HEK293 (cell line): ENCODE measurements at regions not wholly inside any gene's neighbourhood (a gene's known extent, or its start where the extent isn't known, plus 50 kb on each side); places are given as distances from the start of the nearest gene placed in this dataset.

ENCODE experiments used
- EGR2 ChIP-seq: fragments of 450-650 bp; formaldehyde crosslinking; IDR thresholded peaks from 2 replicates; pipeline ENCODE4 v1.5.1; 2016; ENCODE audit warnings: low read depth, missing biosample characterization, missing genetic modification characterization
- ZNF311 ChIP-seq: fragments of 450-650 bp; formaldehyde crosslinking; IDR thresholded peaks from 2 replicates; pipeline ENCODE4 v1.5.1; 2017; ENCODE audit warnings: missing biosample characterization, missing genetic modification characterization, borderline replicate concordance

DNA sequence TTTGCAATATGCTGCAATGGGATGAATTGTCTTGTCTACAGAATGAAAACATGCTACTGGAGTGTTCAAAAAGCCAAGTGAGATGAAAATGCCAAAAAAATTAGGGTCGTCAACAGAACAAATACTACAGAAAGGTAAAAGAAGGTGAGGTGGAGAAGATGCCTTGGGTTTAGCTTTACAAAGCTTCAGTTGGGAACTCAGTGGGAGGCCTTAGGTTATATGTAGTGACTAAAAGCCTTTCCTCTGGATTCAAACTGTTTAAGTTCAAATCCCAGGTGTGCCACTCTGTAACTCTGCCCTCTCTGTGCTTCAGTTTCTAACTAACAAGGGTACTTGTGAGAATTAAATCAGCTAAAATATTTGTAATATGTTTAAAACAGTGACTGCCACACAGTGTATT, 84.9 kb upstream of the PDE3A start:
- TF ChIP-seq EGR2 (tag by site-specific recombination) (no peak), ZNF311 (tag by site-specific recombination) (no peak)
